IMR-90 (cell line): ENCODE measurements at regions not wholly inside any gene's neighbourhood (a gene's known extent, or its start where the extent isn't known, plus 50 kb on each side); places are given as distances from the start of the nearest gene placed in this dataset.

Experiments
- ATAC-seq: fragments of 200-7000 bp; cut with Tn5 transposase; 2 replicates; pipeline ENCODE4 v1.9.1; 2020; ENCODE audit warnings: low read depth, mild to moderate bottlenecking, moderate library complexity
- BruUV-seq: library from RNA; stranded (reverse); fragments of 400-500 nt; replicated peaks from 2 replicates; lab custom pipeline; 2021; lab: Mats Ljungman, UMichigan
- CTCF ChIA-PET: fragments of 300-600 bp; formaldehyde crosslinking; extraction: SDS; loops from one replicate; lab custom pipeline; 2021; ENCODE audit warnings: antibody characterized with exemption; lab: Yijun Ruan, JAX
- POLR2A ChIA-PET: fragments of 300-600 bp; sonication (Branson Sonifier 250); formaldehyde crosslinking; loops from one replicate; lab custom pipeline; 2022; ENCODE audit warnings: antibody characterized with exemption; ENCODE audit not compliant: unreplicated experiment; lab: Charles Lee
- DNase-seq: peaks from one replicate; pipeline ENCODE4 v3.0.0; 2013
- H2AFZ ChIP-seq: replicated peaks from 2 replicates; pipeline ENCODE3; 2013; ENCODE audit warnings: low read length, mild to moderate bottlenecking; ENCODE audit not compliant: poor library complexity
- H2AK5ac ChIP-seq: 2 replicates; pipeline ENCODE4 v1.6.1; 2013; ENCODE audit warnings: low read depth, low read length, inconsistent platforms
- H2AK9ac ChIP-seq: replicated peaks from 2 replicates; pipeline ENCODE3; 2013; ENCODE audit warnings: mild to moderate bottlenecking, low read depth, low read length, moderate library complexity; ENCODE audit not compliant: poor library complexity
- H2BK120ac ChIP-seq: 2 replicates; pipeline ENCODE4 v1.6.1; 2013; ENCODE audit warnings: low read depth, low read length, inconsistent platforms
- H2BK15ac ChIP-seq: 3 replicates; pipeline ENCODE4 v1.6.1; 2013; ENCODE audit warnings: low read depth, low read length, inconsistent platforms
- H2BK20ac ChIP-seq: 2 replicates; pipeline ENCODE4 v1.6.1; 2013; ENCODE audit warnings: low read depth, mild to moderate bottlenecking, inconsistent platforms, low read length, moderate library complexity
- H2BK5ac ChIP-seq: 2 replicates; pipeline ENCODE4 v1.6.1; 2013; ENCODE audit warnings: mild to moderate bottlenecking, low read depth, low read length, inconsistent platforms; ENCODE audit not compliant: poor library complexity, severe bottlenecking
- H3K14ac ChIP-seq: replicated peaks from 2 replicates; pipeline ENCODE4 v1.6.1; 2013; ENCODE audit warnings: low read depth, low read length, inconsistent platforms
- H3K18ac ChIP-seq: 2 replicates; pipeline ENCODE4 v1.6.1; 2013; ENCODE audit warnings: low read depth, low read length, control low read depth
- H3K23ac ChIP-seq: 2 replicates; pipeline ENCODE4 v1.6.1; 2013; ENCODE audit warnings: low read depth, low read length, inconsistent platforms
- H3K27ac ChIP-seq: 2 replicates; pipeline ENCODE4 v1.5.1; 2013; ENCODE audit warnings: mild to moderate bottlenecking, control low read depth, low read length; ENCODE audit not compliant: insufficient read depth
- H3K27me3 ChIP-seq: 2 replicates; pipeline ENCODE4 v1.6.1; 2013; ENCODE audit warnings: low read length; ENCODE audit not compliant: control insufficient read depth, insufficient read depth
- H3K36me3 ChIP-seq: 2 replicates; pipeline ENCODE4 v1.6.1; 2013; ENCODE audit warnings: low read length, mixed read lengths; ENCODE audit not compliant: control insufficient read depth, insufficient read depth
- H3K4ac ChIP-seq: 2 replicates; pipeline ENCODE4 v1.6.1; 2013; ENCODE audit warnings: low read depth, low read length, inconsistent platforms
- H3K4me1 ChIP-seq: 2 replicates; pipeline ENCODE4 v1.6.1; 2013; ENCODE audit warnings: low read length, mixed read lengths; ENCODE audit not compliant: control insufficient read depth, insufficient read depth
- H3K4me2 ChIP-seq: 2 replicates; pipeline ENCODE4 v1.6.1; 2013; ENCODE audit warnings: low read depth, mild to moderate bottlenecking, control low read depth, low read length, moderate library complexity
- H3K4me3 ChIP-seq: 2 replicates; pipeline ENCODE4 v1.5.1; 2013; ENCODE audit warnings: low read depth, mild to moderate bottlenecking, control low read depth, low read length, moderate library complexity; ENCODE audit not compliant: insufficient read depth
- H3K56ac ChIP-seq: 2 replicates; pipeline ENCODE4 v1.6.1; 2013; ENCODE audit warnings: low read length, inconsistent platforms; ENCODE audit not compliant: insufficient read depth; ENCODE audit errors: extremely low read depth
- H3K79me1 ChIP-seq, 2 experiments: 2 replicates each; pipeline ENCODE4 v1.6.1; 2013; ENCODE audit warnings: low read length in 2 of 2, inconsistent platforms in 1 of 2, low read depth in 1 of 2
- H3K9ac ChIP-seq: 2 replicates; pipeline ENCODE4 v1.6.1; 2013; ENCODE audit warnings: low read depth, low read length, control low read depth
- H3K9me1 ChIP-seq: 2 replicates; pipeline ENCODE4 v1.6.1; 2013; ENCODE audit warnings: low read length, inconsistent platforms; ENCODE audit not compliant: insufficient read depth
- H3K9me3 ChIP-seq: 2 replicates; pipeline ENCODE4 v1.6.1; 2013; ENCODE audit warnings: low read length; ENCODE audit not compliant: control insufficient read depth, insufficient read depth
- H4K20me1 ChIP-seq: 2 replicates; pipeline ENCODE4 v1.6.1; 2013; ENCODE audit warnings: low read length, inconsistent platforms; ENCODE audit not compliant: insufficient read depth
- H4K5ac ChIP-seq: 2 replicates; pipeline ENCODE4 v1.6.1; 2013; ENCODE audit warnings: mild to moderate bottlenecking, low read depth, low read length, control low read depth
- H4K8ac ChIP-seq, 2 experiments: 2 replicates each; pipeline ENCODE4 v1.6.1; 2013; ENCODE audit warnings: low read depth in 2 of 2, low read length in 2 of 2, control low read depth in 1 of 2, inconsistent platforms in 1 of 2
- H4K91ac ChIP-seq: 2 replicates; pipeline ENCODE4 v1.6.1; 2013; ENCODE audit warnings: low read depth, low read length, inconsistent platforms; ENCODE audit not compliant: insufficient read depth
- BHLHE40 ChIP-seq: fragments of 150-350 bp; IDR thresholded peaks from 2 replicates; pipeline ENCODE4 v1.6.1; 2016; ENCODE audit warnings: mild to moderate bottlenecking, low read depth, low read length
- CEBPB ChIP-seq: IDR thresholded peaks from 2 replicates; pipeline ENCODE4 v1.6.1; 2012; ENCODE audit warnings: low read depth, low read length, improper control_type of control experiment
- CHD1 ChIP-seq: IDR thresholded peaks from 2 replicates; pipeline ENCODE4 v1.6.1; 2012; ENCODE audit warnings: low read depth, low read length, improper control_type of control experiment
- FOS ChIP-seq: fragments of 150-350 bp; IDR thresholded peaks from 2 replicates; pipeline ENCODE4 v1.6.1; 2016; ENCODE audit warnings: low read depth, low read length
- MAFK ChIP-seq: IDR thresholded peaks from 2 replicates; pipeline ENCODE4 v1.6.1; 2012; ENCODE audit warnings: low read depth, low read length, improper control_type of control experiment
- MAZ ChIP-seq: IDR thresholded peaks from 2 replicates; pipeline ENCODE4 v1.6.1; 2012; ENCODE audit warnings: low read depth, mild to moderate bottlenecking, low read length, improper control_type of control experiment, moderate library complexity, borderline replicate concordance
- MXI1 ChIP-seq: IDR thresholded peaks from 2 replicates; pipeline ENCODE4 v1.6.1; 2012; ENCODE audit warnings: low read depth, mild to moderate bottlenecking, low read length, moderate library complexity, borderline replicate concordance
- NFE2L2 ChIP-seq: fragments of 150-350 bp; IDR thresholded peaks from 2 replicates; pipeline ENCODE4 v1.6.1; 2016; ENCODE audit warnings: low read depth, mild to moderate bottlenecking, low read length
- POLR2A ChIP-seq: IDR thresholded peaks from 2 replicates; pipeline ENCODE4 v1.6.1; 2012; ENCODE audit warnings: mild to moderate bottlenecking, low read depth, low read length
- RAD21 ChIP-seq: IDR thresholded peaks from 2 replicates; pipeline ENCODE4 v1.6.1; 2012; ENCODE audit warnings: low read length, improper control_type of control experiment
- RCOR1 ChIP-seq: IDR thresholded peaks from 2 replicates; pipeline ENCODE4 v1.6.1; 2012; ENCODE audit warnings: mild to moderate bottlenecking, low read length, improper control_type of control experiment; ENCODE audit not compliant: insufficient replicate concordance
- RFX5 ChIP-seq: IDR thresholded peaks from 2 replicates; pipeline ENCODE4 v1.8.0; 2012; ENCODE audit warnings: low read depth, mild to moderate bottlenecking, low read length, moderate library complexity
- SMC3 ChIP-seq: fragments of 150-350 bp; IDR thresholded peaks from 2 replicates; pipeline ENCODE4 v1.6.1; 2016; ENCODE audit warnings: low read depth, mild to moderate bottlenecking, antibody characterized with exemption, low read length, moderate library complexity
- WGBS, 2 experiments: methylation state at CpG; one replicate each; pipeline versions ENCODE4 v1.1.5 to v1.1.7; 2013; ENCODE audit warnings: missing lambda C conversion rate in 2 of 2; ENCODE audit not compliant: insufficient read length in 1 of 2; ENCODE audit errors: extremely low coverage in 2 of 2; 5-methylcytosine and 5-hydroxymethylcytosine counted together
- dilution Hi-C: fragments of 300-500 bp; cut with HindIII; formaldehyde crosslinking; loops from one replicate; pipeline ENCODE4 v1.14.3; 2018; ENCODE audit warnings: low sequenced_read_pairs; ENCODE audit not compliant: unreplicated experiment
- in situ Hi-C: fragments of 300-500 bp; cut with MboI; formaldehyde crosslinking; loops from 3 replicates; pipeline ENCODE4 v1.14.3; 2019; ENCODE audit warnings: low sequenced_read_pairs, inconsistent platforms, mixed read lengths
- intact Hi-C: fragments of 100-400 bp; cut with micrococcal nuclease; formaldehyde crosslinking; loops from 2 replicates; pipeline ENCODE4 v1.10.0; 2022
- TF ChIP-seq, protein P1 (sequence below): fragments of 150-350 bp; IDR thresholded peaks from 2 replicates; pipeline ENCODE4 v1.6.1; 2017; ENCODE audit warnings: mild to moderate bottlenecking, antibody characterized with exemption, low read length, low read depth
- TF ChIP-seq, protein P2 (sequence below): conservative IDR thresholded peaks from 2 replicates; pipeline ENCODE4 v1.5.1; 2012; ENCODE audit warnings: mild to moderate bottlenecking, low read depth, low read length, improper control_type of control experiment
- TF ChIP-seq, protein P3 (sequence below): fragments of 150-350 bp; IDR thresholded peaks from 2 replicates; pipeline ENCODE4 v1.6.1; 2016; ENCODE audit warnings: low read depth, mild to moderate bottlenecking, low read length, moderate library complexity, borderline replicate concordance

DNA sequence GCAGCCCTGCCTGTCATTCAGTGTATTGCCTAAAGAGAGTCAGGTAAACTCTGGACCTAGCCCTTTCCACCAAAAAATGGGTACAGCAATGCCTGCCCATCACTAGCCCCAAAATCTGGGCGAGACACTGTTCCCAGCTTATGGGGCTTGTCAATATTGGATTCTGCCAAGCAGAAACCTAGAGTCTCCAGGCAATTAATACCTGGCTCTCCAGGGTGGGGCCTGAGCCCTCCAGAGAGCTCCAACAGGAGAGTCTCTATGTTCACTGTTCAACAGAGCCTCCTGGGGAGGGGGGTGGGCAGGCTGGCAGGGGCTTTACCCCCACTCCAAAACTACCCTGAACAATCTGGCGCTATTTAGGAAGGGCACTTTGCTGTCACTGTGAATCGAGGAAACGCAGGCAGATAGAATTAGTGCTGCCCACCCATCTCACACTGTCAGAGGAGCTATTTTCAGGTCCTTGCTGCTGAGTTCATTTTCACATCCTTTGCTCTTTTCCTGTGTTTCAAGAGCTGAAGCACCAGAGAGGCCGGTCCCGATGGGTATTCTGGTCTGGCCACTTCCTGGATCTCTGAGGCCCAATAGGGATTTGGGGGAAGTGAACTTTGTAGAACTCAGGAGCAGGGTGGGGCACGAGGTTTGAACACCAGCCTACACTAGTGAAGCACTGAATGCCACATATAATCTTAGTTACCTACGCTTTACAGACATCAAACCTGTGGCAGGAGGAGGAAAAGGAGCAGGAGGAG is 121.8 kb downstream of the C5orf15 start:
- no peak for TF ChIP-seq RFX5
- no peak for TF ChIP-seq NFE2L2
- TF ChIP-seq RAD21, result no peak
- no peak for TF ChIP-seq SMC3
- no peak for TF ChIP-seq BHLHE40
- no peak for TF ChIP-seq RCOR1
- TF ChIP-seq POLR2A, result no peak
- no peak for TF ChIP-seq CEBPB
- TF ChIP-seq, protein P1, sequence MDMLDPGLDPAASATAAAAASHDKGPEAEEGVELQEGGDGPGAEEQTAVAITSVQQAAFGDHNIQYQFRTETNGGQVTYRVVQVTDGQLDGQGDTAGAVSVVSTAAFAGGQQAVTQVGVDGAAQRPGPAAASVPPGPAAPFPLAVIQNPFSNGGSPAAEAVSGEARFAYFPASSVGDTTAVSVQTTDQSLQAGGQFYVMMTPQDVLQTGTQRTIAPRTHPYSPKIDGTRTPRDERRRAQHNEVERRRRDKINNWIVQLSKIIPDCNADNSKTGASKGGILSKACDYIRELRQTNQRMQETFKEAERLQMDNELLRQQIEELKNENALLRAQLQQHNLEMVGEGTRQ, result no peak
- TF ChIP-seq MAFK, result no peak
- TF ChIP-seq MAZ, result no peak
- no peak for TF ChIP-seq FOS
- no peak for TF ChIP-seq MXI1
- TF ChIP-seq CHD1, result no peak
- TF ChIP-seq, protein P2, sequence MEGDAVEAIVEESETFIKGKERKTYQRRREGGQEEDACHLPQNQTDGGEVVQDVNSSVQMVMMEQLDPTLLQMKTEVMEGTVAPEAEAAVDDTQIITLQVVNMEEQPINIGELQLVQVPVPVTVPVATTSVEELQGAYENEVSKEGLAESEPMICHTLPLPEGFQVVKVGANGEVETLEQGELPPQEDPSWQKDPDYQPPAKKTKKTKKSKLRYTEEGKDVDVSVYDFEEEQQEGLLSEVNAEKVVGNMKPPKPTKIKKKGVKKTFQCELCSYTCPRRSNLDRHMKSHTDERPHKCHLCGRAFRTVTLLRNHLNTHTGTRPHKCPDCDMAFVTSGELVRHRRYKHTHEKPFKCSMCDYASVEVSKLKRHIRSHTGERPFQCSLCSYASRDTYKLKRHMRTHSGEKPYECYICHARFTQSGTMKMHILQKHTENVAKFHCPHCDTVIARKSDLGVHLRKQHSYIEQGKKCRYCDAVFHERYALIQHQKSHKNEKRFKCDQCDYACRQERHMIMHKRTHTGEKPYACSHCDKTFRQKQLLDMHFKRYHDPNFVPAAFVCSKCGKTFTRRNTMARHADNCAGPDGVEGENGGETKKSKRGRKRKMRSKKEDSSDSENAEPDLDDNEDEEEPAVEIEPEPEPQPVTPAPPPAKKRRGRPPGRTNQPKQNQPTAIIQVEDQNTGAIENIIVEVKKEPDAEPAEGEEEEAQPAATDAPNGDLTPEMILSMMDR, result no peak
- TF ChIP-seq, protein P3, sequence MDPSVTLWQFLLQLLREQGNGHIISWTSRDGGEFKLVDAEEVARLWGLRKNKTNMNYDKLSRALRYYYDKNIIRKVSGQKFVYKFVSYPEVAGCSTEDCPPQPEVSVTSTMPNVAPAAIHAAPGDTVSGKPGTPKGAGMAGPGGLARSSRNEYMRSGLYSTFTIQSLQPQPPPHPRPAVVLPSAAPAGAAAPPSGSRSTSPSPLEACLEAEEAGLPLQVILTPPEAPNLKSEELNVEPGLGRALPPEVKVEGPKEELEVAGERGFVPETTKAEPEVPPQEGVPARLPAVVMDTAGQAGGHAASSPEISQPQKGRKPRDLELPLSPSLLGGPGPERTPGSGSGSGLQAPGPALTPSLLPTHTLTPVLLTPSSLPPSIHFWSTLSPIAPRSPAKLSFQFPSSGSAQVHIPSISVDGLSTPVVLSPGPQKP, result no peak
- Histone ChIP-seq H2BK5ac (no peak overlapping the region), H2AFZ (no peak overlapping the region), H2AK9ac (no peak overlapping the region), H4K8ac (no peak overlapping the region), H3K9me1 (no peaks in the 10 kb centered on the region), H3K79me1 (no peaks in the 10 kb centered on the region), H3K27me3 (peaks cover 12% of the 10 kb centered on the region), H3K9me3 (no peaks in the 10 kb centered on the region), H2BK120ac (no peak overlapping the region), H4K91ac (no peak overlapping the region), H3K4me3 (no peak overlapping the region), H3K23ac (no peak overlapping the region), H3K18ac (no peak overlapping the region), H2BK20ac (no peak overlapping the region), H3K4ac (no peak overlapping the region), H2BK15ac (no peak overlapping the region), H3K36me3 (no peaks in the 10 kb centered on the region), H4K20me1 (no peaks in the 10 kb centered on the region), H3K27ac (no peak overlapping the region), H3K4me1 (no peaks in the 10 kb centered on the region), H3K14ac (no peak overlapping the region), H3K9ac (no peak overlapping the region), H2AK5ac (no peak overlapping the region), H3K56ac (no peak overlapping the region), H3K4me2 (no peak overlapping the region), H4K5ac (no peak overlapping the region)
- 17% methylated on average over 1 of the region's 8 CpGs; no CpG with 5 or more reads in 1 of the 2 experiments for WGBS, 2 experiments
- dilution Hi-C loops, result no loop called here
- ChIA-PET CTCF (no interaction called here), POLR2A (no interaction called here)
- DNase-seq (no peak), ATAC-seq (no peak)
- no TSS peak for BruUV-seq
- in situ Hi-C loops, result no loop called here
- intact Hi-C loops, result no loop called here
